ENCODE measurements at regions not wholly inside any gene's neighbourhood (a gene's known extent, or its start where the extent isn't known, plus 50 kb on each side); places are given as distances from the start of the nearest gene placed in this dataset.

- Histone ChIP-seq H3F3A (ENCODE audit: insufficient read depth, low read length) (no peaks in the 10 kb centered on the region), H3K27me3 (ENCODE audit: insufficient read depth, low read length) (no peaks in the 10 kb centered on the region), H3K27ac (ENCODE audit: low read depth, low read length, poor library complexity, severe bottlenecking) (no peak overlapping the region), H4K20me1 (ENCODE audit: insufficient read depth, low read length) (no peaks in the 10 kb centered on the region), H3K4me3 (ENCODE audit: low read depth, low read length, poor library complexity, severe bottlenecking) (no peak overlapping the region), H3K36me3 (ENCODE audit: insufficient read depth, low read length) (no peaks in the 10 kb centered on the region), H3K9me2 (ENCODE audit: low read depth, low read length) (no peaks in the 10 kb centered on the region), H3K4me1 (ENCODE audit: insufficient read depth, low read length, severe bottlenecking) (no peaks in the 10 kb centered on the region), H3K9ac (ENCODE audit: low read length) (no peak overlapping the region), H3K9me3 (ENCODE audit: low read length) (no peaks in the 10 kb centered on the region), H3K4me2 (ENCODE audit: low read length) (no peak overlapping the region), H2AFZ (ENCODE audit: low read length) (no peak overlapping the region), H3K79me2 (ENCODE audit: insufficient read depth, low read length) (no peaks in the 10 kb centered on the region)
- TF ChIP-seq, protein P1, sequence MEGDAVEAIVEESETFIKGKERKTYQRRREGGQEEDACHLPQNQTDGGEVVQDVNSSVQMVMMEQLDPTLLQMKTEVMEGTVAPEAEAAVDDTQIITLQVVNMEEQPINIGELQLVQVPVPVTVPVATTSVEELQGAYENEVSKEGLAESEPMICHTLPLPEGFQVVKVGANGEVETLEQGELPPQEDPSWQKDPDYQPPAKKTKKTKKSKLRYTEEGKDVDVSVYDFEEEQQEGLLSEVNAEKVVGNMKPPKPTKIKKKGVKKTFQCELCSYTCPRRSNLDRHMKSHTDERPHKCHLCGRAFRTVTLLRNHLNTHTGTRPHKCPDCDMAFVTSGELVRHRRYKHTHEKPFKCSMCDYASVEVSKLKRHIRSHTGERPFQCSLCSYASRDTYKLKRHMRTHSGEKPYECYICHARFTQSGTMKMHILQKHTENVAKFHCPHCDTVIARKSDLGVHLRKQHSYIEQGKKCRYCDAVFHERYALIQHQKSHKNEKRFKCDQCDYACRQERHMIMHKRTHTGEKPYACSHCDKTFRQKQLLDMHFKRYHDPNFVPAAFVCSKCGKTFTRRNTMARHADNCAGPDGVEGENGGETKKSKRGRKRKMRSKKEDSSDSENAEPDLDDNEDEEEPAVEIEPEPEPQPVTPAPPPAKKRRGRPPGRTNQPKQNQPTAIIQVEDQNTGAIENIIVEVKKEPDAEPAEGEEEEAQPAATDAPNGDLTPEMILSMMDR (IDR thresholded peaks at IDR 0.05; ENCODE audit: low read length), result no peak
- TF ChIP-seq EZH2 (IDR thresholded peaks at IDR 0.05; ENCODE audit: borderline replicate concordance, low read length), result no peak
Measured at GRCh38 chrX:129230168-129230567, 293.1 kb downstream of the SMARCA1 start.

GRCh38 chrX:129227366-129227765 lies 295.9 kb downstream of the SMARCA1 start:
- H3K4me1 ChIP-seq (ENCODE audit: insufficient read depth, low read length, severe bottlenecking), result no peaks in the 10 kb centered on the region
- no peak overlapping the region for H3K9ac ChIP-seq (ENCODE audit: low read length)
- no peak overlapping the region for H3K4me2 ChIP-seq (ENCODE audit: low read length)
- no peaks in the 10 kb centered on the region for H3K79me2 ChIP-seq (ENCODE audit: insufficient read depth, low read length)
- H4K20me1 ChIP-seq (ENCODE audit: insufficient read depth, low read length), result no peaks in the 10 kb centered on the region
- no peaks in the 10 kb centered on the region for H3K36me3 ChIP-seq (ENCODE audit: insufficient read depth, low read length)
- TF ChIP-seq, protein P1 (IDR thresholded peaks at IDR 0.05; ENCODE audit: low read length), result no peak
- no peak for TF ChIP-seq EZH2 (IDR thresholded peaks at IDR 0.05; ENCODE audit: borderline replicate concordance, low read length)
- H3K4me3 ChIP-seq (ENCODE audit: low read depth, low read length, poor library complexity, severe bottlenecking), result no peak overlapping the region
- no peak overlapping the region for H2AFZ ChIP-seq (ENCODE audit: low read length)
- H3K27me3 ChIP-seq (ENCODE audit: insufficient read depth, low read length), result no peaks in the 10 kb centered on the region
- no peak overlapping the region for H3K27ac ChIP-seq (ENCODE audit: low read depth, low read length, poor library complexity, severe bottlenecking)
- H3K9me2 ChIP-seq (ENCODE audit: low read depth, low read length), result no peaks in the 10 kb centered on the region
- no peaks in the 10 kb centered on the region for H3F3A ChIP-seq (ENCODE audit: insufficient read depth, low read length)
- H3K9me3 ChIP-seq (ENCODE audit: low read length), result no peaks in the 10 kb centered on the region

DNA sequence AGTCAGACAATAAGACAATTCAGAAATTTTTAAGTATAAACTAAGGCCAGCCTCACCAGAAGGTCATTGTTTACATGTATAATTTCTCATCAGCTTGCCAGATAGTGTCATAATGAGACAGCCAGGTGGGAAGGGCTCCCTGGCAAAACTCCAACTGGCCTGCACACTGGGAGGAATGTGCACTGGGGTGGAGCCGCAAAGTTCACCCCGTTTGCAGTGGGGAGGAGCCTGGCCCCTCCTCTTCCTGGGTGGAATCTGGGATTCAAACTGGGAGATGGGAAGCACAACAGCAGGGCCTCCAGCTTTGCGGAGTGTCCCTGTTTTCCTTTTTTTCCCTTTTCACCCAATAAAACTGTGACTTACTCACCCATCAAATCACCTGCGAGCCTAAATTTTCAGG lies 329.9 kb downstream of the SMARCA1 start:
- no peak overlapping the region for H3K9ac ChIP-seq (ENCODE audit: low read length)
- no peaks in the 10 kb centered on the region for H3F3A ChIP-seq (ENCODE audit: insufficient read depth, low read length)
- no peaks in the 10 kb centered on the region for H3K79me2 ChIP-seq (ENCODE audit: insufficient read depth, low read length)
- H3K27ac ChIP-seq (ENCODE audit: low read depth, low read length, poor library complexity, severe bottlenecking), result no peak overlapping the region
- H4K20me1 ChIP-seq (ENCODE audit: insufficient read depth, low read length), result no peaks in the 10 kb centered on the region
- no peaks in the 10 kb centered on the region for H3K9me3 ChIP-seq (ENCODE audit: low read length)
- H3K4me1 ChIP-seq (ENCODE audit: insufficient read depth, low read length, severe bottlenecking), result no peaks in the 10 kb centered on the region
- no peak overlapping the region for H3K4me3 ChIP-seq (ENCODE audit: low read depth, low read length, poor library complexity, severe bottlenecking)
- H3K4me2 ChIP-seq (ENCODE audit: low read length), result no peak overlapping the region
- TF ChIP-seq EZH2 (IDR thresholded peaks at IDR 0.05; ENCODE audit: borderline replicate concordance, low read length), result no peak
- TF ChIP-seq, protein P1 (IDR thresholded peaks at IDR 0.05; ENCODE audit: low read length), result no peak
- H3K9me2 ChIP-seq (ENCODE audit: low read depth, low read length), result no peaks in the 10 kb centered on the region
- H3K36me3 ChIP-seq (ENCODE audit: insufficient read depth, low read length), result no peaks in the 10 kb centered on the region
- no peak overlapping the region for H2AFZ ChIP-seq (ENCODE audit: low read length)
- H3K27me3 ChIP-seq (ENCODE audit: insufficient read depth, low read length), result no peaks in the 10 kb centered on the region

All from OCI-LY1 (cell line).